ENCODE measurements at regions not wholly inside any gene's neighbourhood (a gene's known extent, or its start where the extent isn't known, plus 50 kb on each side); places are given as distances from the start of the nearest gene placed in this dataset.

- DNase-seq (ENCODE audit: low spot score), result no peak
These were observed 173.2 kb upstream of the MVB12B start for GRCh38 chr9:126153382-126153781.

GRCh38 chr9:126154182-126154827 lies 172.3 kb upstream of the MVB12B start:
- DNase-seq (ENCODE audit: low spot score), result no peak

DNA sequence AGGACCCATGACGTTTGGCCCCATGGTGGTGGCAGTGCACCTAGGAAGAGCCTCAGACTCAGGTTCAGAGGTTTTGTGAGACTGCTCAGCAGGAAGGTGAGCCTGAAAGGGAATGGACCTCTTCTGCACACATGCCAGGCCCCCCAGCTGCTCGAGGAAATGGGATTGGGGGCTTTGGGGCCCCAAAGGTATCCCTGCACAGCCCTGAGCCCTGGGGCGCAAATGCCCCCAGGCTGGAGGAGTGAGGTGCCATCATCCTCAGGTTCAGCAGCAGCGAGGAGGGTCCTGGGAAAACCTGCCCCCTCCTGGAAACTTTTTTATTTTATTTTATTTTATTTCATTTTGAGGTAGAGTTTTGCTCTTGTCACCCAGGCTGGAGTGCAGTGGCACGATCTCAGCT lies 171.8 kb upstream of the MVB12B start:
- DNase-seq (ENCODE audit: low spot score), result no peak

DNA sequence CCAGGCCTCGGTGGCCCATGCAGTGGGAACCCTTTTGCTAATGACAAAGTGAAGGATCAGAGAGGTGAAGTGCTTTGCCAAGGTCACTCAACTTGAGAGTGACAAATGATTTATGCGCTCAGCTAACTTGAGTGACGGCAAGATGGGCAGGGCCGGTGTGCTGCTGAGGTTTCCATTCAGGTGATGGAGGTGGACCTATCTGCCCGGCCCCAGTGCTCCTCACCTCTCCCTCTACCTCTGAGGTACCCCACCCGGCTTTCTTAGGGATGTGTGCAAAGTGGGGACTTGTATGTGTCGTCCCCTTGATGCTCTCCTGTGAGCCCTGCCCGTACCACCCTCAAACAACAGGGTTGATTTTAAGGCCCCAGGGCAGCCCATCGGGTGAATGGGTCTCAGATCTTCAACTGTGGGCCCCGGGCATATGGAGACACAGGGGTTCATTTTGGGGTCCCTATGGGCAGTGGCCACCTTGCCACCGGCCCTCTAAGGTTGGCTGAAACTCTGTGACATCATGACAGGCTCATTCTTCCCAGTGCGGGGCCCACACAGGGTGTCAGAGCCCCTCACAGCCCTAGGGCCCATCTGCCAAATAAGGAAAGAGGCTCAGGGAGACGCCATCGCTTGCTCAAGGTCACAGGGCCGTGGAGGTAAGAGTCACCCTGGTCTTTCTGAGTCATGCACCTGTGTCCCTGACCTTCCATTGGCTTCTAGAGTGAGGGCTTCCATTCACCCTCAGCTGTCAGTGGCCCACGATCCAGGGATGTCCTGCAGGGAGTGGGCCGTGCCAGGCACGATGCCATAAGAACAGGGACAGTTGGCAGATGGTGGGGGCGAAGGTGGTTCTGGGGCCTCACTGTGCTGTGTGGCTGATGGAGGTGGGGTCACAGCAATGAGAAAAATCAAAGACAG lies 170.6 kb upstream of the MVB12B start:
- DNase-seq (ENCODE audit: low spot score), result no peak

DNA sequence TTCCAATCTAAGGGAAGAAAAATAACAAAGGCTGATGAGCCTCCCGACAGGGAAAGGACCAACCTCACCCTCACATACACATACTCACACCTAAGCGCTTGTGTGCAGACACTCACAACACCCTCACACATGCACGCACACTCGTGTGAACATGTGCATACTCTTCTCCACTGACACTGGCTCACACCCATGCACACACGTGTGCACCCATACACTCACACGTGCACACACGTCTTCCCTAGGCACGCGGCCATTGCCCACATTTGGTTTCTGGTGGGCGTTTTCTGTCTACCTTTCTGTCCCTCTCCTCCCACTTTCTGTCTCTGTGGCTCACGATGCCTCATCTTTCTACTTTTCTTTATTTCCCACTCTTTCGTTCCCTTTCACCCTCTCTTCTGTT lies 169.7 kb upstream of the MVB12B start:
- no peak for DNase-seq (ENCODE audit: low spot score)

GRCh38 chr9:126157423-126157822 lies 169.2 kb upstream of the MVB12B start:
- no peak for DNase-seq (ENCODE audit: low spot score)

GRCh38 chr9:126157826-126158587 lies 168.6 kb upstream of the MVB12B start:
- no peak for DNase-seq (ENCODE audit: low spot score)

- DNase-seq (ENCODE audit: low spot score), result no peak
These were observed 167.8 kb upstream of the MVB12B start for GRCh38 chr9:126158588-126159429.

GRCh38 chr9:126159430-126160060 lies 167.1 kb upstream of the MVB12B start:
- DNase-seq (ENCODE audit: low spot score), result no peak

DNA sequence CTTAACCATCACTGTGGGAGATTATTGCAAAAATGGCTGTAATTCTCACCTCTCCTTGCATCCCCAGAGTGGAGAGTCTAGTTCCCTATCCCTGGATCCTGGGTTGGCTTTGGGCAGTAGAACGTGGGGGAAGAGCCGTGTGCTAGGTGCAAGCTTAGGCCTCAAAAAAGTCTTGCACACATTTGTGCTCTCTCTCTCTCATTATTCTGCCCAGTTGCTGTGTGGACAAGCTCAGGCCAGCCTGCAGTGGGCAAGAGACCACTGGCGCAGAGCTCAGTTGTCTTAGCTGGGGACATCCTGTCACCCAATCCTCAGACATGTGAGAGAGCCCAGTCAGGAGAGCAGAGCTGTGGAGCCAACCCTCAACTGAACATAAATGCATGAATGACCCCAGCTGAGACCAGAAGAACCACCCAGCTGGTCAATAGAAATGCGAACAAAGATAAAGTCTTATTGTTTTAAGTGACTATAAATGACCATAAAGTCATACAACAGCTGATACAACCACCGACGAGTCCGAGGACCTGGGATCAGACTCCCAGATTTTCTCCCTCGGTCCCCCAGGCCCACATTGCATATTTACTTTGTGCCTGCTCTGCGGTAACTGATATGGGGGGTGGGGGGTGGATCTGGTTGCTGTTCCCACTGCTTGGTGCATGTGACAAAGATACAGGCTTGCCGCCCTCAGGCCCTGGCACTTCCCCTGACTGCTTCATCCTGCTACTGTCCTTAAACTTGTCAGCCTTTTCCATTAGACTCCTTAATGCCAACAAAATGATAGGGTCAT lies 166.4 kb upstream of the MVB12B start:
- no peak for DNase-seq (ENCODE audit: low spot score)

DNA sequence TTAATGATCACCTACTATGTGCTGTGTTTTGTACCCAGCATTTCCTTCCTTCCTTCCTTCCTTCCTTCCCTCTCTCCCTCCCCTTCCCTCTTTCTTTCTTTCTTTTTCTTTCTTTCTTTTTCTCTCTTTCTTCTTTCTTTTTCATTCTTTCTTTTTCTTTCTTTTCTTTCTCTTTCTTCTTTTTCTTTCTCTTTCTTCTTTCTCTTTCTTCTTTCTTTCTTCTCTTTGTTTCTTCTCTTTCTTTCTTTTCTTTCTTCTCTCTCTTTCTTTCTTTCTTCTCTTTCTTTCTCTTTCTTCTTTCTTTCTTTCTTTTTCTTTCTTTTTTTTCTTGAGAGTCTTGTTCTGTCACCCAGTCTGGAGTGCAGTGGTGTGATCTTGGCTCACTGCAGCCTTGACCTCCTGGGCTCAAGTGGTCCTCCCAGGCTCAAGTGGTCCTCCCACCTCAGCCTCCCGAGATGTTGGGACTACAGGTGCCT lies 165.7 kb upstream of the MVB12B start:
- no peak for DNase-seq (ENCODE audit: low spot score)

DNA sequence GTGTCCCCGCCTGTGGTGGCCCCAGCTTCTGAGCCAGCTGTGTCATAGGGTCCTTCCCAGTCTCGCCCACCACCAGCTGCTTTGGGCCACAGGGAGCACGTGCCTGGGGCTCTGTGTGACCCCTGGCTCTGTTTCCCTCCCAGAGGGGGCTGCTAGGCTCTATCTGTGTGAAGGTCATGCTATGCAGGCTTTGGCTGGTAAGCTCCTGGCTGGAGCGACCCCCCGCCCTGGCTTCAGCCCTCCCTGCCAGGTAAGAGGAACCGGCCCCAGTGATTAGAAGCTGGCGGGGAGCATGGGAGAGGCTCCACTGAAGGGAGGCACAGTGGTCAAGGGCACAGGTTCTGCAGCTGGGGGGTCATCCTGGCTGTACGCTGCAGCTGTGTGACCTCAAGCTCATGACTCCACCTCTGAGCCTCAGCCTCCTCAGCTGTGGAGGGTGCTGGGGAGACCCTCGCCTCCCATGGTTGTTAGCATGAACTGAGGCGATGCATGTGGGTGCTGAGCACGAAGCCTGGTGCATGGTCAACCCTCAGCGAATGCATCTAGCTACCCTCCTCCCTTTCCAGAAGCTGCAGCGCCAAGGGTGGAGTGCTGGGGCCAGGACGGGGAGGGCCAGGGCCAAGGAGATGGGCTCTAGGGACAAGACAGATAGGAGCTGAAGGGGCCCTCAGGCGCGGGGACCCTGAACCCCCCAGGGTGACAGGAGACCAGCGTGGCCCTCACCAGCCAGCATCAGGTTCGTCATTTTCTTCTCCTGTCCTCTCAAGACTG lies 163.8 kb upstream of the MVB12B start:
- DNase-seq (ENCODE audit: low spot score), result no peak

GRCh38 chr9:126164796-126165525 lies 161.7 kb upstream of the MVB12B start:
- DNase-seq (ENCODE audit: low spot score), result no peak

DNA sequence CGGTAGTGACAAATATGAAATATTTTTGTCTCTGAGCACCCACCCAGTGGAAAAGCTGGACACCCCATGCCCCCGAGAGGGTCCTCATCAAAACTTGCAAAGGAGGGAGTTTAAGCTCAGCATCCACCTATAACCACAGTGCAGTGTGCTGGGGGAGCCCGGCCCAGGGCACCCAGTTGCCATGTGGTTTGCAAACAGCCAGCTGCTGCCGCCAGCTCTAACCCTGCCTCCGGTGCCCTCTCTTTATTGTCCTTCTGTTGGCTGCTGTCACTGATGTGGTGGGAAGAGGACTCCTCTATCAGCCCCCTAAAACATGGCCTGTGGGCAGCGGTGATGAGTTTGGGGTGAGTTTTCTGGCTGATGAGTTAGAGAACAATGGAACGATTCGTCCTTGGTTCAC lies 160.9 kb upstream of the MVB12B start:
- DNase-seq (ENCODE audit: low spot score), result no peak

- no peak for DNase-seq (ENCODE audit: low spot score)
These were observed 160.3 kb upstream of the MVB12B start for GRCh38 chr9:126166291-126166690.

DNA sequence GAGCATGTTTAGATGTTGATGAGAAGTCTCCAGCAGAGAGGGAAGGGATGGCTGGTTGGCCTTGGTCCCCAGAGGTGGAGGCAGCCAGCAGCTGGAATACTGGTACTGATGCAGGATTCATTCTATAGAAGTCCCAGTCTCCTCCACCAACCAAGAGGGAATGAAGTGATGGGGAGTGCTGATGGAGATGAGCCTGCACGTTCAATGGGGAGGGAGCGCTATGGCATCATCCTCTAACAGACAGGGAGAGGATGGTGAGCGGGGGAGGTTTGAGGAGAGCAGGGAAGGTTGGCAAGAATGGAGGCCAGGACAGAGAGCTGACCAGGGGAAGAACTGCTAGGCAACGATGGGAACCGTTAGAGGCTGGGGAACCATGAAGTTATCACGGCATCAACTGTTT lies 159.8 kb upstream of the MVB12B start:
- DNase-seq (ENCODE audit: low spot score), result no peak

DNA sequence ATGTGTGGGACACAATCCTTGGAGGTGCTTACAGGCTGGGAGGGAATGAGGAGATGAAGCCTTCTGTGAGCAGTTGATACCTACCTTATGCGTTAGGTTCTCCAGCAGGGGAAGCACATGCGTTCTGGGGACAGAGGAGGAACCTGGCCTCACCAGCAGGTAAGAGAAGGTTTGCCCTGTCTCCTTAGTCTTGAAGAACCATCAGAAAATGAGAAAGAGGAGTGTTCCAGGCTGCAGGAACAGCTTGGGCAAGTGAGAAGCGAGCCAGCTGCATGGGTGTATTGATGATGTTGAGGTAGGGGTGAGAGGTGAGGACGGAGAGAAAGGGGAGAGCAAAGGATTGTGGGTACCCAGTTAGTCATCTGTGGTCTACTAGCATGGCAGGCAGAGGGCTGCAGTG lies 156.9 kb upstream of the MVB12B start:
- no peak for DNase-seq (ENCODE audit: low spot score)

GRCh38 chr9:126170286-126170823 lies 156.3 kb upstream of the MVB12B start:
- no peak for DNase-seq (ENCODE audit: low spot score)

- DNase-seq (ENCODE audit: low spot score), result no peak
These were observed 155.0 kb upstream of the MVB12B start for GRCh38 chr9:126171641-126172040.

Measured in activated CD4-positive, alpha-beta T cell treated with anti-CD3 and anti-CD28 coated beads, Interleukin-2, Interleukin-4, amounts not matched to agents 100 ng/mL and 50 ng/mL, durations not matched to agents 16 hours and 8 hours (primary cell).